OCI-LY7 (cell line): ENCODE measurements at regions not wholly inside any gene's neighbourhood (a gene's known extent, or its start where the extent isn't known, plus 50 kb on each side); places are given as distances from the start of the nearest gene placed in this dataset.
A peak's percentile ranks its signal among the peaks of the same experiment; 100 is the strongest.

ENCODE experiments used
- BruUV-seq: library from RNA; stranded (reverse); fragments of 400-500 nt; replicated peaks from 2 replicates; lab custom pipeline; 2021; lab: Mats Ljungman, UMichigan
- CTCF ChIA-PET: fragments of 300-600 bp; sonication (Branson Sonifier 250); formaldehyde crosslinking; loops from one replicate; lab custom pipeline; 2022; ENCODE audit warnings: antibody characterized with exemption; ENCODE audit not compliant: unreplicated experiment; lab: Charles Lee
- POLR2A ChIA-PET: fragments of 300-600 bp; sonication (Branson Sonifier 250); formaldehyde crosslinking; loops from one replicate; lab custom pipeline; 2022; ENCODE audit warnings: antibody characterized with exemption; lab: Charles Lee
- DNase-seq: peaks from one replicate; pipeline ENCODE4 v3.0.0-alpha.2; 2015; ENCODE audit warnings: low spot score
- H2AFZ ChIP-seq: fragments of 200-600 bp; sonication (generic), shearing (Covaris generic); 2 replicates; pipeline ENCODE4 v1.6.1; 2014; ENCODE audit warnings: mild to moderate bottlenecking, antibody characterized with exemption, low read length, moderate library complexity
- H3K27ac ChIP-seq: fragments of 200-600 bp; sonication (generic); 2 replicates; pipeline ENCODE4 v1.5.1; 2014; ENCODE audit warnings: mixed run types, low read depth, mild to moderate bottlenecking, moderate library complexity, low read length, inconsistent platforms; ENCODE audit not compliant: poor library complexity, severe bottlenecking
- H3K36me3 ChIP-seq: fragments of 200-600 bp; sonication (generic); 2 replicates; pipeline ENCODE4 v1.6.1; 2014; ENCODE audit warnings: mild to moderate bottlenecking, antibody characterized with exemption, low read length, moderate library complexity, mixed read lengths; ENCODE audit not compliant: insufficient read depth
- H3K4me1 ChIP-seq: fragments of 200-600 bp; sonication (generic); 2 replicates; pipeline ENCODE4 v1.5.1; 2014; ENCODE audit warnings: mild to moderate bottlenecking, low read length; ENCODE audit not compliant: insufficient read depth, poor library complexity, severe bottlenecking
- H3K4me2 ChIP-seq: fragments of 200-600 bp; sonication (generic); 2 replicates; pipeline ENCODE4 v1.6.1; 2014; ENCODE audit warnings: mild to moderate bottlenecking, low read length
- H3K4me3 ChIP-seq: fragments of 200-600 bp; sonication (generic); 2 replicates; pipeline ENCODE4 v1.5.1; 2014; ENCODE audit warnings: mild to moderate bottlenecking, low read depth, low read length; ENCODE audit not compliant: poor library complexity, severe bottlenecking
- H3K79me2 ChIP-seq: fragments of 200-600 bp; sonication (generic); 2 replicates; pipeline ENCODE4 v1.6.1; 2016; ENCODE audit warnings: low read depth, mild to moderate bottlenecking, low read length, moderate library complexity, mixed read lengths; ENCODE audit not compliant: insufficient read depth
- H3K9me2 ChIP-seq: fragments of 200-600 bp; sonication (generic); 2 replicates; pipeline ENCODE4 v1.6.1; 2016; ENCODE audit warnings: mild to moderate bottlenecking, low read length, mixed read lengths; ENCODE audit not compliant: insufficient read depth
- H3K9me3 ChIP-seq: fragments of 200-600 bp; sonication (generic); 2 replicates; pipeline ENCODE4 v1.6.1; 2014; ENCODE audit warnings: mild to moderate bottlenecking, mixed run types, low read length, mixed read lengths
- H4K20me1 ChIP-seq: fragments of 200-600 bp; sonication (generic); 2 replicates; pipeline ENCODE4 v1.6.1; 2014; ENCODE audit warnings: mild to moderate bottlenecking, antibody characterized with exemption, low read length, moderate library complexity, mixed read lengths; ENCODE audit not compliant: insufficient read depth
- CTCF ChIP-seq: fragments of 200-600 bp; sonication (generic); conservative IDR thresholded peaks from 2 replicates; pipeline ENCODE4 v1.5.1; 2014; ENCODE audit warnings: mild to moderate bottlenecking, antibody characterized with exemption, low read length, moderate library complexity, mixed read lengths
- EZH2phosphoT487 ChIP-seq: fragments of 200-600 bp; sonication (generic); IDR thresholded peaks from 2 replicates; pipeline ENCODE4 v1.6.1; 2018; ENCODE audit warnings: low read depth, borderline replicate concordance, mild to moderate bottlenecking, mixed run types, antibody characterized with exemption, low read length, moderate library complexity, mixed read lengths
- intact Hi-C: fragments of 100-400 bp; cut with micrococcal nuclease; formaldehyde crosslinking; loops from one replicate; pipeline ENCODE4 v1.10.0; 2022; ENCODE audit not compliant: unreplicated experiment

GRCh38 chr14:87205811-87206210, 787.2 kb downstream of the GALC start:
- Histone ChIP-seq H3K4me3 (no peak overlapping the region), H3K4me2 (no peak overlapping the region), H3K27ac (no peak overlapping the region), H3K36me3 (no peaks in the 10 kb centered on the region; the same call in 1 of the 2 replicates), H3K4me1 (no peaks in the 10 kb centered on the region), H4K20me1 (no peaks in the 10 kb centered on the region), H3K9me2 (no peaks in the 10 kb centered on the region), H3K79me2 (no peaks in the 10 kb centered on the region), H3K9me3 (peaks cover 23% of the 10 kb centered on the region; the same call in 1 of the 2 replicates), H2AFZ (peak overlapping the region; percentile 66)
- BruUV-seq: no TSS peak
- CTCF ChIA-PET: no interaction called here
- TF ChIP-seq CTCF: peak; percentile 54
- TF ChIP-seq EZH2phosphoT487: no peak
- peak; percentile 5 for DNase-seq
- intact Hi-C loops: no loop called here
- POLR2A ChIA-PET: interaction anchor here (0.6 to 1.3 kb wide), 3 partner anchors 10 to 91 kb away, joined by 3 read pairs; no protein-coding TSS in a partner anchor

- no peaks in the 10 kb centered on the region for H4K20me1 ChIP-seq
- DNase-seq: no peak
- no peak overlapping the region for H3K4me2 ChIP-seq
- CTCF ChIA-PET: no interaction called here
- TF ChIP-seq EZH2phosphoT487 (no peak), CTCF (no peak)
- H3K79me2 ChIP-seq: no peaks in the 10 kb centered on the region
- H3K9me3 ChIP-seq: peaks cover 15% of the 10 kb centered on the region; the same call in 1 of the 2 replicates
- H3K4me1 ChIP-seq: no peaks in the 10 kb centered on the region
- H3K27ac ChIP-seq: no peak overlapping the region
- no peak overlapping the region for H3K4me3 ChIP-seq
- BruUV-seq: no TSS peak
- no peaks in the 10 kb centered on the region for H3K36me3 ChIP-seq
- POLR2A ChIA-PET: interaction anchor here (0.7 to 1.4 kb wide), 6 partner anchors 8 to 88 kb away, joined by 3 to 5 read pairs (median 4); no protein-coding TSS in a partner anchor
- H3K9me2 ChIP-seq: no peaks in the 10 kb centered on the region
- intact Hi-C loops: no loop called here
- H2AFZ ChIP-seq: peak overlapping the region; percentile 14; the same call in 1 of the 2 replicates
Measured at GRCh38 chr14:87203346-87203745, 789.6 kb downstream of the GALC start.

GRCh38 chr14:87199381-87199780, 793.6 kb downstream of the GALC start:
- no peak for DNase-seq
- H3K4me3 ChIP-seq: no peak overlapping the region
- no peaks in the 10 kb centered on the region for H3K4me1 ChIP-seq
- H4K20me1 ChIP-seq: no peaks in the 10 kb centered on the region
- no peak overlapping the region for H3K4me2 ChIP-seq
- CTCF ChIA-PET: no interaction called here
- H3K79me2 ChIP-seq: no peaks in the 10 kb centered on the region
- no peaks in the 10 kb centered on the region for H3K36me3 ChIP-seq
- H3K27ac ChIP-seq: no peak overlapping the region
- no TSS peak for BruUV-seq
- TF ChIP-seq EZH2phosphoT487 (no peak), CTCF (no peak)
- H3K9me3 ChIP-seq: peaks cover 11% of the 10 kb centered on the region; the same call in 1 of the 2 replicates
- intact Hi-C loops: no loop called here
- H2AFZ ChIP-seq: 0 out of 2 replicates have a peak overlapping the region, but pooled peaks have one; percentile 2
- H3K9me2 ChIP-seq: no peaks in the 10 kb centered on the region
- POLR2A ChIA-PET: interaction anchor here (0.6 to 1.6 kb wide), 7 partner anchors 9 to 91 kb away, joined by 3 to 13 read pairs (median 3); no protein-coding TSS in a partner anchor
